Stimulated activated CD4-positive, alpha-beta T cell treated with anti-CD3 and anti-CD28 coated beads, TNF-alpha, amount 100 ng/mL, for 4 hours (primary cell): ENCODE measurements at regions not wholly inside any gene's neighbourhood (a gene's known extent, or its start where the extent isn't known, plus 50 kb on each side); places are given as distances from the start of the nearest gene placed in this dataset.

Experiments used
- DNase-seq, 3 experiments: peaks; one replicate each; pipeline ENCODE4 v3.0.0-alpha.2; 2020; ENCODE audit warnings: low read depth in 3 of 3

GRCh38 chr7:86972072-86972471, 87.4 kb downstream of the ELAPOR2 start:
- DNase-seq: no peak

- DNase-seq: no peak
Observed at GRCh38 chr7:86970986-86971385, 88.5 kb downstream of the ELAPOR2 start.

GRCh38 chr7:86970547-86970946, 88.9 kb downstream of the ELAPOR2 start:
- no peak for DNase-seq

DNA sequence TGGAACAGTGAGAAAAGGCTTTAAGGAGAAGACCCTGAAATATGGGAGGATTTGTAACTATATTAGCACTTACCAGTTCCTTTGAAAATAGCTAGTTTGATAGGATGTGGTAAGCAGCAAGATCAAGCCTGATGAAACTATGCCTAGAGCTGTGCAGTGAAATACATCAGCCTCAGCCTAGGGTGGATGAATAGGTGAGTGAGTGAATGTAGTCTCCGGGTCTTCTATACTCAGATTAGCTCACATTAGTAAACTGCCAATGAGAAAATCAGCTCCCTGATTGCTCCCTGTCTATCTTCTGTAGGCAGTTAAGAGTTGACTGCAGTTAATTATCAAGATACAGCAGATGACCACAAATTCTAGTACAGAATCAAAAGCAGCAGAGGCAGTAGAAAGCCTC, 89.6 kb downstream of the ELAPOR2 start:
- no peak for DNase-seq

DNA sequence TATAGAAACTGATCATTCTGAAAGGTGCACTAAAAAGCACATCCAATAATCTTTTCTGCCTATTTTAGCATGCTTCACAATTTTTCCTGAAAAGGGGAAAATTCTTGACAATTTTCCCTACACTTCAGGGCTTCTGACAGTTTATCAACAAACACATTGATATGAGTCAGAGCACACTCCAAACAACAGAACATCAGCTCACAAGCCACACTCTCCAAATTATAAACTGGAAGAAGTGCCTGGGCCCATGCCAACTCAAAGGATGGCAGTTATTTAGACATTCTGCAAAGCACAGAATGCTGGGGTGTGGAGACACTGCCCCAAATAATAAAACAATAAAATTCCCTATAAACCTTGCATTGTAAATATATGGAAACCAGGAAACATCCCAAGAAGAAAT, 90.8 kb downstream of the ELAPOR2 start:
- DNase-seq: no peak

DNA sequence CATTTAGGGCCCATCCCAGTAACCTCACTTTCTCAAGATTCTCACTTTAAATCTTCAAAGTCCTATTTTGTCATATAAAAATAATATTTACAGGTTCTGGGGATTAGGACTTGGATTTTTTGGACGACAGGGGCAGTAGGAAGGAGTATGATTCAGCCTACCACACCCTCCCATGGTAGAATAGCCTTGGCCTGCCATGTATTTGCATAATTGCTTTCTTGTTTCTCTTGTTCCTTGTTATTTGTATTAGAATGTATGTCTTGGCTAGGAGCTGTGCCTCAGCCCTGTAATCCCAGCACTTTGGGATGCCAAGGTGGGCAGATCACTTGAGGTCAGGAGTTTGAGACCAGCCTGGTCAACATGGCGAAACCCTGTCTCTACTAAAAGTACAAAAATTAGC, 92.5 kb downstream of the ELAPOR2 start:
- no peak for DNase-seq

- no peak for DNase-seq
Observed at GRCh38 chr7:86965727-86966120, 93.7 kb downstream of the ELAPOR2 start.

DNA sequence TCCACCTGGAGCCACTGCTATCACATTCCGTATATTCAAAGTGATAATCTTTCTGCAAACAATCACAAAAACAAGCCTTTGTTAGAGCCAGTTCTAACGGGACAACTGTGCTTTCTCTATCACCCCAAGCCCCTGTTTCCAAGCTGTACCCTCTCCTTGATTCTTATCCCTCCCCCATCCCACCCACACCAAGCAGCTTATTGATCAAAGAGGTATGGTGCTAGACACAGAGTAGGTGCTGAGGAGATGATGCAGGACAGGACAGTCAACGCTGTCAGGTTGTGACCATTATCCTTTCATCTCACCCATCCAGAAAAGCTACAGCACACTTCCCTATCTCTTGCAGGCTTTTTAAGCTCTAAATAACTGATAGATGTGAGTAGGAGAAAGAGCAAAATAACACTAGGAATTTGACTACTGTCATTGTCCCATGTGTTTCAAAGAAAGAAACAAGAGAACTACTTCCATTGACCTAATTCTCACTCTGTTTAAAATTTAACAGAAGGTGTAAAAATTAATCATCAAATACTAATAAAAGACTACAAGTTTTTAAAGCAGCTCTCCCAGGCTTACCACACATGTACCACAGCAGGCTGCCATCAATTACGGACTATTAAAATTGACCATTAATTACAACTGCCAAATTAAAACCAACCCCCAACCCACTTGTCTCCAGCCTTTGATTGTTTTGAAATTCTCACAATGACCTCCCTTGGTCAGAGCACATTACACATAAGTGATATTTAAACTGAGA, 94.3 kb downstream of the ELAPOR2 start:
- DNase-seq: no peak

DNA sequence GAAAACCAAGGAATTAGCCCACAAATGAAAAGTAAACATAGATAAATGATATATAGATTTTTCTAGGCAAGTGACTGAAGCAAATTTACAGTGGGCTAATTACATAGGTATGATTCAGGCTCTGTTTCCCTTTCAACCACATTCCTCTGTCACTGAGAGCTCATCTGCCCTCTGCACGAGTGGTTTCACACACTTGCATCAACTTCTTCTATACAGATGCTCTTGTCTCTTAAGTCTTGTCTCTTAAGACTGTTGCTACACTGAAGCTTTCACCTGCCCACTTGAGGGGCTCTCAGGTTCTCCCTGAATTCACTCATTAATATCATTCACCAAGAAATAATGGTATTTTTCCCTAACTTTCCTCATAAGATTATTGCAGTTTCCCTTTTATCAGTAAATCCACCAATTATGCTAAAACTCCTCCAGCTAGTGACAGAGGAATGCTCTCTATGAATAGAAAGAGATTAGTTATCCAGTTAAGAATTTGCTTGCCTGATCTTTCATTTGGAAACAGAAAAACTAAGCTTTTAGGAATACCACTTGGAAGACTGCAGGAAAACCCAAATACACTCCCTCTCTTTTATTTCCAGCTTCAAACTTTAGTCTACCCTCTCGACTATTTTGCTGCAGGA, 95.7 kb downstream of the ELAPOR2 start:
- DNase-seq: no peak

GRCh38 chr7:86962623-86963022, 96.8 kb downstream of the ELAPOR2 start:
- DNase-seq: no peak

DNA sequence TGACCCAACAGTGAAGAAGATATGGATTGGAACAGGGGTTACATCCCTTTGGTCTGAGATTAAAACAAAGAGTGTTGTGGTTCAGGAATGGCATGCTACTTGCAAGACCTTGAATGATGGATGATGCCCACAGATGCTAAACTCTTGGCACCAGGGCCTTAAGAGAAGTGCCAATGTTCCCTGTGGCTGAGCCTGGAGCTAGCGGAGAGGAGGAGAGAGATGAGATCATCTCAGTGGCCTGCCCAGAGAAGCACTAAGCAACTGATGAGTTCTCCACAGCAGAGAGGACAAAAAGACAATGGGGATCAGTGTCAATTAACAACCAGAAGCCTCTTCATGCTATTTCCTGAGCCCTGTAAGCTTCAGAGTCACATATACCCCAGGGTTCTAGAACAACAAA, 97.8 kb downstream of the ELAPOR2 start:
- DNase-seq: no peak

GRCh38 chr7:86958380-86958779, 101.1 kb downstream of the ELAPOR2 start:
- no peak for DNase-seq

GRCh38 chr7:86956567-86956966, 102.9 kb downstream of the ELAPOR2 start:
- DNase-seq: no peak

DNA sequence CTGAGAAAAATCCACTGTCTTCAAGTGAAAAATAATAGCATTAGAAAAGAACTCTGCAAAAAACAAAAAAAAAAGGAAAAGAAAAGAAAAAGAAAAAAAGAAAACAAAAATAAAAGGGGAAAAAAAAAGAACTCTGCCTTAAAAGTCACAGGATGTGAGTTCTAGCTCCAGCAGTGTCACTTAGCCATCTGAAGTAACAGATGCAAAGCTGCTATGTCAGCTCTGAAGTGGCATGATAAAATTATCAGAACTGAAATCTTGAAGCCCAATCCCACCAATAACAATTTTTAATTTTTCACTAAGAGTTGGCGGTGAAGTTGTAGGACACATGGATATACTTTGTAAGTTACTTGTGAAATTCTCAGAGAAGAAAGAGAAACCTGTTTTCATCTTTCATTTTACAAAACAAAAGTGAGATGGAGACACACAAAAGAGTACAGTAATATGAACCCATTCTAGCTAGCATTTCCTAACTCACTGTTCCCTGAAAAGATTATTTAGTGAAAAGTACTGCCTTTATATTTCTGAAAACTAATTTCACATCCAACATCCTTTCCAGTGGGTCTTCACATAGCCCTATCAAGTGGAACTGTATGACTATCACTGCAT, 103.5 kb downstream of the ELAPOR2 start:
- DNase-seq: no peak

DNA sequence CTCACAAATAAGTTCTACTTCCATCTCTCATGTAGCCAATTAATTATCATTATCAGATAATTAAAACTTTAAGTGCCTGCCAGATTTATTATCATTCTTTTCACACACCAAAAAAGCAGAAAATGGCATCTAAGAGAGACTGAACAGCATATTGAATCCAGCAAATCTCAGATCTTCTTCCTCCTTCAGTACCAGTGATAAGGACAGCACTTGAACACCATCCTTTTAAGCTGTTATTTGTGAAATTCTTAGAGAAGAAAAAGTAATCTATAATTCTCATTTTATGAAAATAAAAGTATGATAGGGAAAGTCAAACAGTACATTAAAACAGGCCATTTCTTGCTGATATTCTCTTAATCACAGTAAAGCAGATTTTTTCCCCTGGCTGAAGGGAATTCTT, 104.5 kb downstream of the ELAPOR2 start:
- DNase-seq: no peak

GRCh38 chr7:86953653-86954336, 105.7 kb downstream of the ELAPOR2 start:
- DNase-seq: no peak

DNA sequence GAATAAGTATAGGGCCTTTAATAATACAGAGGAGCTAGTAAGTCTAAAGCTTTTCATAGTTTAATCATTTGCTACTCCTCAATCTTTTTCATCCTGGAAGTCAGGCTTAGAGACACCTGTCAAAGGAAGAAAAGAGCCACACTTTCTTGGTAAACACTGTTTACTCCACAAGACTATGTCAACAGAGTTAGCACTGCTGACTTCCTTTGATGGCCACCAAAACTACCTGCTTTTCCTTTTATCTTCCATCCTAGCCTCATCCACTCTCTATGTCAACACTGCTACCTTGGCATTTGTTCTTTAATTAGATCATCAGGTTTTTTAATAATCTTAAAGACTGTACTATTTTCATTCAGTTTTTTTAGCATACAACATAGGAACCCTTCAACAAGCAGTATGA, 106.2 kb downstream of the ELAPOR2 start:
- DNase-seq: no peak

DNA sequence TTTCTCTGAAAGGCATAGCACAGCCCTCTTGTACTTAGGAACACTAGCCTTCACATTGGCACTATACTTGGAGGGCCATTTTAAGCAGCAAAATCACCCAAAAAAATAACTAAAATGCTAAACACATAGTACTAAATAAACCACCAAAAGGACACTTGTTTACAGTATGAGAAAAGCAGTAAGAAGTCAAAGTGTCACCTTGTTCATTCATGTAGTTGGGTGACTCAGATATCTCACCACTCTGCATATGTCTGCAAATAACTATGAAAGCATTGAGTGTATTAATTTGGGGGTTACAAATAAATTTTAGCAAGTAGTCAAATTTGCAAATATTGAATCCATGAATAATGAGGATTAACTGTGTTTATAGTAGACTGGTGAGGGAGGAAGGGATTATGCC, 107.6 kb downstream of the ELAPOR2 start:
- DNase-seq: no peak

GRCh38 chr7:86950944-86951343, 108.5 kb downstream of the ELAPOR2 start:
- DNase-seq: no peak

DNA sequence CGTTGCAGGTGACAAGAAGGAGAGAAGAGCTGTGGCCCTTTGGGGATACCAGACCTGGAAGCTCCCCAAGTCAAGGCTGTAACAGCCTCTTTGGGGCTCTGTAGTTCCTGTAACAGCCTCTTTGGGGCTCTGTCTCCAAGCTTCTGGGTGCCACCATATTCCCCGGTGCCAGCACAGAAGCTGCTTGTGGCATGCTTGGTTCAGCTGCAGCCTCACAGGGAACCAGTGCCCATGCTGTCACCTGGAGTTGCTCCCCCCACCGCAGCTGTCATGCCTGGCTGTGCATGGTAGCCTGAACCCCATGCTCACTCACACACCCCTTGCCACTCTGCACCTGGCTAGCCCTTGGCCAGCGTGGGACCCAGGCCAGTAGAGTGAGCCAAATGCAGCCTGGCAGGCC, 109.1 kb downstream of the ELAPOR2 start:
- no peak for DNase-seq

DNA sequence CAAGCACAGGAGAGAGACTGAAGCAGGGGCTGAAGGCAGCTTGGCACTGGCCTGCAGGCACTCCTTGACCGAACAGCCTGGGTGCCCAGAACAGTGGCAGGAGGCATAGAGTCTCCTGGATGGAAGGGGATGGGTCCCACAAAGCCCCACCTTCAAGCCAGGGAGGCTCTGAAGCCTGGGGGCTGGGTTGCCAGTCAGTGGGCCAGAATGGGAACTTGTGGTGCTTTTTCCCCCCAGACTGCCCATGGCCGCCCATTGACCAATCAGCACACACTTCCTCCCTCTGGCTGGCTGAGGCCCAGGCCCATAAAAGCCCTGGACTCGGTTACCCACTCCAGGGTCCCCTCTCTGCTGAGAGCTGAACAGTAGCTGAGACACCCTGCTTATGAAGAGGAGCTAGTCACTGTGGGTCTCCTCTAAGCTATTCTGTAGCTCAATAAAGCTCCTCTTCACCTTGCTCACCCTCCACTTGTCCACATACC, 109.6 kb downstream of the ELAPOR2 start:
- no peak for DNase-seq

DNA sequence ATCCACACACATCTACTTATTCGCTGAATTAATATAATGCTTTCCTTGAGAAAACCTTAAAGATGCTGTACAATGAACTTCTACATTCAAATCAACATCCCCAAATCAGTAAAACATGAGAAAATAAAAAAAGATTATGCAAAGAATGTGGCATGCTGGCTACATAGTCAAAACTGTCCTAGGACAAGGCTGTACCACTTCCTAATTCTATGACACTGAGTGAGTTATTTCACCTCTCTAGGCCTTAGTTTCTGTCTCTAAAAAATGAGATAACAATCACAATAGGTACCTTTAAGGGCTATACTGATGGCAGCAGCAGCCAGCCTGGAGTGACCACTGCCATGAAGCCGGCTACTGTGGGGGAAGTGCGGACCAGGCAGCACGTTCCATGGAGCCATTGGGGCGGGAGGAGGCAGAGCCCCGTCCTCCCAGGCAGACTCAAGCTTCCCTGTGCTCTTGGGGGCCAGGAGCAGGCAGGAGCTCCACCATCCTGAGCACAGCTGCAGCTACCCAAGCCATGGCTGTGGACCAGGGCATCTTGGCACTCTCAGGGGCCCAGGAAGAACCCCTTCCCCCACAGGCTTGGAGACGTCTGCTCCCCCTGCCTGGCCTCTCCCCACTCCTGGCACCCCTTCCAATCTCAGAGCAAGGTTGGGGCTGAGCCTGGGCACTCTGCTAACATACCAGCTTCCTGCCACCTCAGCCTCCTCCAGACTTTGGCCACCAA, 110.2 kb downstream of the ELAPOR2 start:
- DNase-seq: no peak
